ENCODE measurements at regions not wholly inside any gene's neighbourhood (a gene's known extent, or its start where the extent isn't known, plus 50 kb on each side); places are given as distances from the start of the nearest gene placed in this dataset.

GRCh38 chr16:85338989-85339685 is 226.9 kb upstream of the CIBAR2 start:
- Histone ChIP-seq H3K4me3 (ENCODE audit: low read length) (no peak overlapping the region), H3K27me3 (ENCODE audit: control insufficient read depth, insufficient read depth, low read length) (peaks cover 3% of the 10 kb centered on the region), H3K36me3 (ENCODE audit: control insufficient read depth, insufficient read depth, low read length) (no peaks in the 10 kb centered on the region), H3K27ac (ENCODE audit: low read length) (no peak overlapping the region), H3K4me1 (ENCODE audit: control insufficient read depth, insufficient read depth, low read length) (peaks cover 6% of the 10 kb centered on the region), H3K9me3 (ENCODE audit: control insufficient read depth, insufficient read depth, low read length) (no peaks in the 10 kb centered on the region)
- TF ChIP-seq CTCF (IDR thresholded peaks at IDR 0.05) = no peak
- ATAC-seq = no peak
- WGBS (ENCODE audit: insufficient coverage) = 92% methylated on average over 18 of the region's 24 CpGs
- no peak overlapping the region for H3K27ac Mint-ChIP-seq
- no peak for DNase-seq
- peaks cover 7 to 11% of the 10 kb centered on the region in 2 donors for H3K27me3 Mint-ChIP-seq (ENCODE audit: low read depth in 2 of 2)
- no peak overlapping the region for H3K4me3 Mint-ChIP-seq
- peaks cover 5 to 11% of the 10 kb centered on the region in 2 donors for H3K4me1 Mint-ChIP-seq
- H3K9me3 Mint-ChIP-seq = no peaks in the 10 kb centered on the region
- intact Hi-C loops (cut with micrococcal nuclease) = no loop called here
- H3K36me3 Mint-ChIP-seq = no peaks in the 10 kb centered on the region

GRCh38 chr16:85341972-85342695 is 229.9 kb upstream of the CIBAR2 start:
- DNase-seq = no peak
- no peaks in the 10 kb centered on the region for H3K4me1 Mint-ChIP-seq
- ATAC-seq = no peak

DNA sequence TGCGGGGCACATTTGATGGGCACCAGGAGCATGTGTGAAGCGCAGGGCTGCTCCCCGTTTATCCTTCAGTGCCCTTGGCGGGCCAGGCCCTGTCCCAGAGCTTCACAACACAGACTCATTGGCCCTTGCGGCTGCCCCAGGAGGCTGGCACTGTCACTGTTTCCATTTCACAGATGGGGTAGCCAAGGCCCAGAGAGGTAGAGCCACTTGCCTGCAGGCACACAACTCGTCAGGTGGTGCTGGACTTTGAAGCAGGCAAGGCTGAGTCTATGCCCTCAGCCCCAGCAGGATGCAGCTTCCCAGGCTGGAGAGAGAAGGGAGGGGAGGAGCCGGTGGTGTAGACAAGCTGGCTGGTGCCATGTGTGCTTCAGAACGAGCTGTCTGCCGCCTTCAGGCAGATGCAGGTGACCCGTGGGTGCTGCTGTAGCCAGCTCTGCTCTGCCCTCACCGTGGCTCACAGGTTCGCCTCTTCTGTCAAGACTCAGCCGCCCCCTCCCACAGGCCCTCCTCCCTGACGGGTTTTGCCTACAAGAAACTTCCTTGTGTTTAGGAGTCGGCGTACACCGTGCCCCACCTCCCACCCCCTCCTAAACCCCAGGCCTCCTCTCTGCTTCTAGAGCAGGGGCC is 232.3 kb upstream of the CIBAR2 start:
- no peaks in the 10 kb centered on the region for H3K36me3 ChIP-seq (ENCODE audit: control insufficient read depth, insufficient read depth, low read length)
- no peak overlapping the region for H3K27ac ChIP-seq (ENCODE audit: low read length)
- WGBS (ENCODE audit: insufficient coverage) = 83% methylated on average over 17 of the region's 17 CpGs
- Mint-ChIP-seq H3K9me3 (peaks cover 0 to 4% of the 10 kb centered on the region in 2 donors), H3K27me3 (ENCODE audit: low read depth in 2 of 2) (peaks cover 0 to 3% of the 10 kb centered on the region in 2 donors), H3K36me3 (no peaks in the 10 kb centered on the region), H3K4me1 (no peaks in the 10 kb centered on the region), H3K4me3 (no peak overlapping the region), H3K27ac (no peak overlapping the region)
- ATAC-seq (no peak), DNase-seq (no peak)
- intact Hi-C loops (cut with micrococcal nuclease) = no loop called here
- no peak overlapping the region for H3K4me3 ChIP-seq (ENCODE audit: low read length)
- no peaks in the 10 kb centered on the region for H3K9me3 ChIP-seq (ENCODE audit: control insufficient read depth, insufficient read depth, low read length)
- no peaks in the 10 kb centered on the region for H3K4me1 ChIP-seq (ENCODE audit: control insufficient read depth, insufficient read depth, low read length)
- no peaks in the 10 kb centered on the region for H3K27me3 ChIP-seq (ENCODE audit: control insufficient read depth, insufficient read depth, low read length)
- TF ChIP-seq CTCF (IDR thresholded peaks at IDR 0.05) = no peak

More at GRCh38 chr16:85341972-85342695, 229.9 kb upstream of the CIBAR2 start:
- TF ChIP-seq CTCF (IDR thresholded peaks at IDR 0.05) = no peak
- Mint-ChIP-seq H3K27ac (no peak overlapping the region), H3K4me3 (no peak overlapping the region), H3K27me3 (ENCODE audit: low read depth in 2 of 2) (peaks cover 0 to 8% of the 10 kb centered on the region in 2 donors), H3K9me3 (peaks cover 0 to 4% of the 10 kb centered on the region in 2 donors), H3K36me3 (no peaks in the 10 kb centered on the region)
- no peak overlapping the region for H3K4me3 ChIP-seq (ENCODE audit: low read length)
- H3K9me3 ChIP-seq (ENCODE audit: control insufficient read depth, insufficient read depth, low read length) = no peaks in the 10 kb centered on the region
- H3K27me3 ChIP-seq (ENCODE audit: control insufficient read depth, insufficient read depth, low read length) = no peaks in the 10 kb centered on the region
- H3K36me3 ChIP-seq (ENCODE audit: control insufficient read depth, insufficient read depth, low read length) = no peaks in the 10 kb centered on the region
- intact Hi-C loops (cut with micrococcal nuclease) = no loop called here
- H3K27ac ChIP-seq (ENCODE audit: low read length) = no peak overlapping the region
- no peaks in the 10 kb centered on the region for H3K4me1 ChIP-seq (ENCODE audit: control insufficient read depth, insufficient read depth, low read length)
- WGBS (ENCODE audit: insufficient coverage) = 86% methylated on average over 16 of the region's 19 CpGs
